Endodermal cell (in vitro differentiated cells): ENCODE measurements at regions not wholly inside any gene's neighbourhood (a gene's known extent, or its start where the extent isn't known, plus 50 kb on each side); places are given as distances from the start of the nearest gene placed in this dataset.

Experiments
- DNase-seq: peaks from one replicate; pipeline ENCODE4 v3.0.0-alpha.2; 2017
- H3K27ac ChIP-seq: 2 replicates; pipeline ENCODE4 v1.5.1; 2013; ENCODE audit warnings: mild to moderate bottlenecking, low read depth, low read length, moderate library complexity
- H3K27me3 ChIP-seq: 2 replicates; pipeline ENCODE4 v1.6.1; 2013; ENCODE audit warnings: mild to moderate bottlenecking, low read length, moderate library complexity; ENCODE audit not compliant: insufficient read depth, control insufficient read depth, poor library complexity, severe bottlenecking
- H3K36me3 ChIP-seq: 2 replicates; pipeline ENCODE4 v1.7.0; 2013; ENCODE audit warnings: mild to moderate bottlenecking, low read length, moderate library complexity; ENCODE audit not compliant: control insufficient read depth, insufficient read depth
- H3K4me1 ChIP-seq: one replicate; pipeline ENCODE4 v1.7.0; 2013; ENCODE audit warnings: low read length; ENCODE audit not compliant: control insufficient read depth, insufficient read depth
- H3K4me3 ChIP-seq: 2 replicates; pipeline ENCODE4 v1.5.1; 2013; ENCODE audit warnings: mild to moderate bottlenecking, low read length, moderate library complexity
- H3K9ac ChIP-seq: 2 replicates; pipeline ENCODE4 v1.6.1; 2013; ENCODE audit warnings: mild to moderate bottlenecking, low read length, moderate library complexity; ENCODE audit not compliant: poor library complexity, severe bottlenecking; ENCODE audit errors: extremely low read depth
- H3K9me3 ChIP-seq: 2 replicates; pipeline ENCODE4 v1.6.1; 2013; ENCODE audit warnings: mild to moderate bottlenecking, low read length, moderate library complexity; ENCODE audit not compliant: control insufficient read depth
- H3K27ac Mint-ChIP-seq: 2 replicates; pipeline ENCODE4 v1.8.0; 2020; ENCODE audit warnings: mixed read lengths
- H3K27me3 Mint-ChIP-seq: 2 replicates; pipeline ENCODE4 v1.8.0; 2021; ENCODE audit warnings: mild to moderate bottlenecking, mixed read lengths; ENCODE audit not compliant: insufficient read depth
- H3K36me3 Mint-ChIP-seq: 2 replicates; pipeline ENCODE4 v1.8.0; 2020; ENCODE audit warnings: low read depth, mixed read lengths
- H3K4me1 Mint-ChIP-seq: 2 replicates; pipeline ENCODE4 v1.8.0; 2020; ENCODE audit warnings: mixed read lengths
- H3K4me3 Mint-ChIP-seq: 2 replicates; pipeline ENCODE4 v1.8.0; 2020; ENCODE audit warnings: mild to moderate bottlenecking, moderate library complexity, mixed read lengths
- H3K9me3 Mint-ChIP-seq: 2 replicates; pipeline ENCODE4 v1.8.0; 2020; ENCODE audit warnings: mild to moderate bottlenecking, mixed read lengths
- WGBS, 2 experiments: methylation state at CpG; one replicate each; pipeline versions ENCODE4 v1.1.5 to v1.1.7; 2013; ENCODE audit warnings: missing lambda C conversion rate in 2 of 2, mixed read lengths in 1 of 2; ENCODE audit not compliant: insufficient coverage in 1 of 2, insufficient read length in 1 of 2; 5-methylcytosine and 5-hydroxymethylcytosine counted together
- TF ChIP-seq, protein P1 (sequence below): fragments of 200-600 bp; sonication (generic); conservative IDR thresholded peaks from 2 replicates; pipeline ENCODE4 v1.5.0; 2021; ENCODE audit warnings: antibody characterized with exemption, mild to moderate bottlenecking

DNA sequence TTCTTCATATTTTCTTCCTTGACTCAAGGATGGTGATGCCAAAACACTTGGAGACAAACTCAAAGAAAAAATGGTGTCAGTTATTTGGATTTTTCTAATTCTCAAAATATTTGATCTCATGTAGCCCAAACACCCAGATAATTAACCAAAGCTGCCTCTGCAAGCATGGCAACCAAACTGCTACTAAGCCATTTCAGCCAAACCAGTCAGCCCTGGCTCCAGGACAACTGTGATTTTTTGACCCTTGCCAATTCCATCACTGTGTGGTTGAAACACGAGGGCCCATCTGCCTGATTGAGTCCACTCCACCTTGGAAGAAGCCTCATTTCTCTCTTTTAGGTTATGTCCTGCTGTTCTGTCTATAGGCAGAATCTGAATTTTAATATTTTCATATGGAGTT is 277.4 kb downstream of the BLID start:
- TF ChIP-seq, protein P1, sequence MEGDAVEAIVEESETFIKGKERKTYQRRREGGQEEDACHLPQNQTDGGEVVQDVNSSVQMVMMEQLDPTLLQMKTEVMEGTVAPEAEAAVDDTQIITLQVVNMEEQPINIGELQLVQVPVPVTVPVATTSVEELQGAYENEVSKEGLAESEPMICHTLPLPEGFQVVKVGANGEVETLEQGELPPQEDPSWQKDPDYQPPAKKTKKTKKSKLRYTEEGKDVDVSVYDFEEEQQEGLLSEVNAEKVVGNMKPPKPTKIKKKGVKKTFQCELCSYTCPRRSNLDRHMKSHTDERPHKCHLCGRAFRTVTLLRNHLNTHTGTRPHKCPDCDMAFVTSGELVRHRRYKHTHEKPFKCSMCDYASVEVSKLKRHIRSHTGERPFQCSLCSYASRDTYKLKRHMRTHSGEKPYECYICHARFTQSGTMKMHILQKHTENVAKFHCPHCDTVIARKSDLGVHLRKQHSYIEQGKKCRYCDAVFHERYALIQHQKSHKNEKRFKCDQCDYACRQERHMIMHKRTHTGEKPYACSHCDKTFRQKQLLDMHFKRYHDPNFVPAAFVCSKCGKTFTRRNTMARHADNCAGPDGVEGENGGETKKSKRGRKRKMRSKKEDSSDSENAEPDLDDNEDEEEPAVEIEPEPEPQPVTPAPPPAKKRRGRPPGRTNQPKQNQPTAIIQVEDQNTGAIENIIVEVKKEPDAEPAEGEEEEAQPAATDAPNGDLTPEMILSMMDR = no peak
- no peaks in the 10 kb centered on the region for H3K27me3 ChIP-seq
- Mint-ChIP-seq H3K9me3 (no peaks in the 10 kb centered on the region), H3K27me3 (no peaks in the 10 kb centered on the region), H3K4me1 (no peaks in the 10 kb centered on the region), H3K4me3 (no peak overlapping the region), H3K36me3 (no peaks in the 10 kb centered on the region), H3K27ac (no peak overlapping the region)
- H3K36me3 ChIP-seq = no peaks in the 10 kb centered on the region
- no peak overlapping the region for H3K27ac ChIP-seq
- H3K4me1 ChIP-seq = no peaks in the 10 kb centered on the region
- no peak overlapping the region for H3K9ac ChIP-seq
- no peaks in the 10 kb centered on the region for H3K9me3 ChIP-seq
- WGBS, 2 experiments = 83 to 100% methylated on average over 1 of the region's 1 CpG
- no peak for DNase-seq
- no peak overlapping the region for H3K4me3 ChIP-seq

DNA sequence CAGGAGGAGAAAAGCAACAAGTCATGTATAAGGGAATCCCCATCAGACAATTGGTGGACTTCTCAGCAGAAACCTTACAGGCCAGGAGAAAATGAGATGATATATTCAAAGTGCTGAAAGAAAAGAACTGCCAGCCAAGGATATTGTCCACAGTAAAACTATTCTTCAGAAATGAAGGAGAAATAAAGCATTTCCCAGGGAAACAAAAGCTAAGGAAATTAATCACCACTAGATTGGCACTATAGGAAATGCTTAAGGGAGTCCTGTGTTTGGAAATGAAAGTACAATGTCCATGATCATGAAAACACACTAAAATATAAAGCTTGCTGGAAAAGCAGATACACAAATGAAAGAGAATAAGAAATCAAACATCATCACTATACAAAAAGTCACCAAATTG is 282.0 kb downstream of the BLID start:
- Histone ChIP-seq H3K27ac (no peak overlapping the region), H3K27me3 (no peaks in the 10 kb centered on the region), H3K4me3 (no peak overlapping the region), H3K4me1 (no peaks in the 10 kb centered on the region), H3K9ac (no peak overlapping the region), H3K9me3 (no peaks in the 10 kb centered on the region), H3K36me3 (no peaks in the 10 kb centered on the region)
- H3K4me3 Mint-ChIP-seq = no peak overlapping the region
- H3K4me1 Mint-ChIP-seq = no peaks in the 10 kb centered on the region
- H3K27me3 Mint-ChIP-seq = no peaks in the 10 kb centered on the region
- no peaks in the 10 kb centered on the region for H3K36me3 Mint-ChIP-seq
- peaks cover 6% of the 10 kb centered on the region for H3K9me3 Mint-ChIP-seq
- TF ChIP-seq, protein P1 = no peak
- H3K27ac Mint-ChIP-seq = no peak overlapping the region
- no peak for DNase-seq

DNA sequence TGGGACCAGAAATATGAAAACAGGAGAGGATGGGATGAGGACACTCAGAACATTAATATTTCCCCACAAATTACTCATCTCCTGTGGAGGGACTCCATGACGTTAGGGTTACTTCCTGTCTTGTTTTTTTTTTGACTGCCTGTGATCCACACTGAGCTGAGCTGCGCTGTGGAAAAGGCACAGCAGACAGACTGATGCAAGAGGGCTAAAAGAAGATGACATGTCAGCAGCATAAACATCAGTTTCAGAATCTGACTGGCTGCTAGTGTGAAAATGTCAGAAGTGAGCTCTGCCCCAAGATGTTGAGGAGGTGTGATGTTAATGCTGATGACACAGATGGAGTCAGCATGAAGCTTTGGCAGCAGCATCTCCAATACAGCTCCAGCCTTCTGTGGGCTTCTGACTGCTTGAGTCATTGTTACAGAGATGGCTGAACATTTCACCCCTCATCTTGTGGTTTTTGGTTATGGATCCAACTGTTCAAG is 286.8 kb downstream of the BLID start:
- no peak overlapping the region for H3K27ac Mint-ChIP-seq
- H3K27me3 Mint-ChIP-seq = no peaks in the 10 kb centered on the region
- TF ChIP-seq, protein P1 = no peak
- H3K36me3 ChIP-seq = no peaks in the 10 kb centered on the region
- H3K4me1 ChIP-seq = no peaks in the 10 kb centered on the region
- peaks cover 8% of the 10 kb centered on the region for H3K9me3 Mint-ChIP-seq
- H3K9me3 ChIP-seq = no peaks in the 10 kb centered on the region
- no peak overlapping the region for H3K4me3 ChIP-seq
- H3K36me3 Mint-ChIP-seq = no peaks in the 10 kb centered on the region
- no peak overlapping the region for H3K27ac ChIP-seq
- WGBS, 2 experiments = 83 to 94% methylated on average over 2 of the region's 2 CpGs
- no peaks in the 10 kb centered on the region for H3K4me1 Mint-ChIP-seq
- no peaks in the 10 kb centered on the region for H3K27me3 ChIP-seq
- no peak overlapping the region for H3K9ac ChIP-seq
- DNase-seq = no peak
- H3K4me3 Mint-ChIP-seq = no peak overlapping the region
